IMR-90 (cell line): ENCODE measurements at regions not wholly inside any gene's neighbourhood (a gene's known extent, or its start where the extent isn't known, plus 50 kb on each side); places are given as distances from the start of the nearest gene placed in this dataset.

ENCODE experiments used
- ATAC-seq: fragments of 200-7000 bp; cut with Tn5 transposase; 2 replicates; pipeline ENCODE4 v1.9.1; 2020; ENCODE audit warnings: low read depth, mild to moderate bottlenecking, moderate library complexity
- BruUV-seq: library from RNA; stranded (reverse); fragments of 400-500 nt; replicated peaks from 2 replicates; lab custom pipeline; 2021; lab: Mats Ljungman, UMichigan
- CTCF ChIA-PET: fragments of 300-600 bp; formaldehyde crosslinking; extraction: SDS; loops from one replicate; lab custom pipeline; 2021; ENCODE audit warnings: antibody characterized with exemption; lab: Yijun Ruan, JAX
- POLR2A ChIA-PET: fragments of 300-600 bp; sonication (Branson Sonifier 250); formaldehyde crosslinking; loops from one replicate; lab custom pipeline; 2022; ENCODE audit warnings: antibody characterized with exemption; ENCODE audit not compliant: unreplicated experiment; lab: Charles Lee
- DNase-seq: peaks from one replicate; pipeline ENCODE4 v3.0.0; 2013
- H2AFZ ChIP-seq: replicated peaks from 2 replicates; pipeline ENCODE3; 2013; ENCODE audit warnings: low read length, mild to moderate bottlenecking; ENCODE audit not compliant: poor library complexity
- H2AK5ac ChIP-seq: 2 replicates; pipeline ENCODE4 v1.6.1; 2013; ENCODE audit warnings: low read depth, low read length, inconsistent platforms
- H2AK9ac ChIP-seq: replicated peaks from 2 replicates; pipeline ENCODE3; 2013; ENCODE audit warnings: mild to moderate bottlenecking, low read depth, low read length, moderate library complexity; ENCODE audit not compliant: poor library complexity
- H2BK120ac ChIP-seq: 2 replicates; pipeline ENCODE4 v1.6.1; 2013; ENCODE audit warnings: low read depth, low read length, inconsistent platforms
- H2BK15ac ChIP-seq: 3 replicates; pipeline ENCODE4 v1.6.1; 2013; ENCODE audit warnings: low read depth, low read length, inconsistent platforms
- H2BK20ac ChIP-seq: 2 replicates; pipeline ENCODE4 v1.6.1; 2013; ENCODE audit warnings: low read depth, mild to moderate bottlenecking, inconsistent platforms, low read length, moderate library complexity
- H2BK5ac ChIP-seq: 2 replicates; pipeline ENCODE4 v1.6.1; 2013; ENCODE audit warnings: mild to moderate bottlenecking, low read depth, low read length, inconsistent platforms; ENCODE audit not compliant: poor library complexity, severe bottlenecking
- H3K14ac ChIP-seq: replicated peaks from 2 replicates; pipeline ENCODE4 v1.6.1; 2013; ENCODE audit warnings: low read depth, low read length, inconsistent platforms
- H3K18ac ChIP-seq: 2 replicates; pipeline ENCODE4 v1.6.1; 2013; ENCODE audit warnings: low read depth, low read length, control low read depth
- H3K23ac ChIP-seq: 2 replicates; pipeline ENCODE4 v1.6.1; 2013; ENCODE audit warnings: low read depth, low read length, inconsistent platforms
- H3K27ac ChIP-seq: 2 replicates; pipeline ENCODE4 v1.5.1; 2013; ENCODE audit warnings: mild to moderate bottlenecking, control low read depth, low read length; ENCODE audit not compliant: insufficient read depth
- H3K27me3 ChIP-seq: 2 replicates; pipeline ENCODE4 v1.6.1; 2013; ENCODE audit warnings: low read length; ENCODE audit not compliant: control insufficient read depth, insufficient read depth
- H3K36me3 ChIP-seq: 2 replicates; pipeline ENCODE4 v1.6.1; 2013; ENCODE audit warnings: low read length, mixed read lengths; ENCODE audit not compliant: control insufficient read depth, insufficient read depth
- H3K4ac ChIP-seq: 2 replicates; pipeline ENCODE4 v1.6.1; 2013; ENCODE audit warnings: low read depth, low read length, inconsistent platforms
- H3K4me1 ChIP-seq: 2 replicates; pipeline ENCODE4 v1.6.1; 2013; ENCODE audit warnings: low read length, mixed read lengths; ENCODE audit not compliant: control insufficient read depth, insufficient read depth
- H3K4me2 ChIP-seq: 2 replicates; pipeline ENCODE4 v1.6.1; 2013; ENCODE audit warnings: low read depth, mild to moderate bottlenecking, control low read depth, low read length, moderate library complexity
- H3K4me3 ChIP-seq: 2 replicates; pipeline ENCODE4 v1.5.1; 2013; ENCODE audit warnings: low read depth, mild to moderate bottlenecking, control low read depth, low read length, moderate library complexity; ENCODE audit not compliant: insufficient read depth
- H3K56ac ChIP-seq: 2 replicates; pipeline ENCODE4 v1.6.1; 2013; ENCODE audit warnings: low read length, inconsistent platforms; ENCODE audit not compliant: insufficient read depth; ENCODE audit errors: extremely low read depth
- H3K79me1 ChIP-seq, 2 experiments: 2 replicates each; pipeline ENCODE4 v1.6.1; 2013; ENCODE audit warnings: low read length in 2 of 2, inconsistent platforms in 1 of 2, low read depth in 1 of 2
- H3K9ac ChIP-seq: 2 replicates; pipeline ENCODE4 v1.6.1; 2013; ENCODE audit warnings: low read depth, low read length, control low read depth
- H3K9me1 ChIP-seq: 2 replicates; pipeline ENCODE4 v1.6.1; 2013; ENCODE audit warnings: low read length, inconsistent platforms; ENCODE audit not compliant: insufficient read depth
- H3K9me3 ChIP-seq: 2 replicates; pipeline ENCODE4 v1.6.1; 2013; ENCODE audit warnings: low read length; ENCODE audit not compliant: control insufficient read depth, insufficient read depth
- H4K20me1 ChIP-seq: 2 replicates; pipeline ENCODE4 v1.6.1; 2013; ENCODE audit warnings: low read length, inconsistent platforms; ENCODE audit not compliant: insufficient read depth
- H4K5ac ChIP-seq: 2 replicates; pipeline ENCODE4 v1.6.1; 2013; ENCODE audit warnings: mild to moderate bottlenecking, low read depth, low read length, control low read depth
- H4K8ac ChIP-seq, 2 experiments: 2 replicates each; pipeline ENCODE4 v1.6.1; 2013; ENCODE audit warnings: low read depth in 2 of 2, low read length in 2 of 2, control low read depth in 1 of 2, inconsistent platforms in 1 of 2
- H4K91ac ChIP-seq: 2 replicates; pipeline ENCODE4 v1.6.1; 2013; ENCODE audit warnings: low read depth, low read length, inconsistent platforms; ENCODE audit not compliant: insufficient read depth
- BHLHE40 ChIP-seq: fragments of 150-350 bp; IDR thresholded peaks from 2 replicates; pipeline ENCODE4 v1.6.1; 2016; ENCODE audit warnings: mild to moderate bottlenecking, low read depth, low read length
- CEBPB ChIP-seq: IDR thresholded peaks from 2 replicates; pipeline ENCODE4 v1.6.1; 2012; ENCODE audit warnings: low read depth, low read length, improper control_type of control experiment
- CHD1 ChIP-seq: IDR thresholded peaks from 2 replicates; pipeline ENCODE4 v1.6.1; 2012; ENCODE audit warnings: low read depth, low read length, improper control_type of control experiment
- CTCF ChIP-seq: conservative IDR thresholded peaks from 2 replicates; pipeline ENCODE4 v1.5.1; 2012; ENCODE audit warnings: mild to moderate bottlenecking, low read depth, low read length, improper control_type of control experiment
- ELK1 ChIP-seq: fragments of 150-350 bp; IDR thresholded peaks from 2 replicates; pipeline ENCODE4 v1.6.1; 2016; ENCODE audit warnings: low read depth, mild to moderate bottlenecking, low read length, moderate library complexity, borderline replicate concordance
- FOS ChIP-seq: fragments of 150-350 bp; IDR thresholded peaks from 2 replicates; pipeline ENCODE4 v1.6.1; 2016; ENCODE audit warnings: low read depth, low read length
- MAFK ChIP-seq: IDR thresholded peaks from 2 replicates; pipeline ENCODE4 v1.6.1; 2012; ENCODE audit warnings: low read depth, low read length, improper control_type of control experiment
- MAZ ChIP-seq: IDR thresholded peaks from 2 replicates; pipeline ENCODE4 v1.6.1; 2012; ENCODE audit warnings: low read depth, mild to moderate bottlenecking, low read length, improper control_type of control experiment, moderate library complexity, borderline replicate concordance
- MXI1 ChIP-seq: IDR thresholded peaks from 2 replicates; pipeline ENCODE4 v1.6.1; 2012; ENCODE audit warnings: low read depth, mild to moderate bottlenecking, low read length, moderate library complexity, borderline replicate concordance
- NFE2L2 ChIP-seq: fragments of 150-350 bp; IDR thresholded peaks from 2 replicates; pipeline ENCODE4 v1.6.1; 2016; ENCODE audit warnings: low read depth, mild to moderate bottlenecking, low read length
- POLR2A ChIP-seq: IDR thresholded peaks from 2 replicates; pipeline ENCODE4 v1.6.1; 2012; ENCODE audit warnings: mild to moderate bottlenecking, low read depth, low read length
- RAD21 ChIP-seq: IDR thresholded peaks from 2 replicates; pipeline ENCODE4 v1.6.1; 2012; ENCODE audit warnings: low read length, improper control_type of control experiment
- RCOR1 ChIP-seq: IDR thresholded peaks from 2 replicates; pipeline ENCODE4 v1.6.1; 2012; ENCODE audit warnings: mild to moderate bottlenecking, low read length, improper control_type of control experiment; ENCODE audit not compliant: insufficient replicate concordance
- RFX5 ChIP-seq: IDR thresholded peaks from 2 replicates; pipeline ENCODE4 v1.8.0; 2012; ENCODE audit warnings: low read depth, mild to moderate bottlenecking, low read length, moderate library complexity
- SMC3 ChIP-seq: fragments of 150-350 bp; IDR thresholded peaks from 2 replicates; pipeline ENCODE4 v1.6.1; 2016; ENCODE audit warnings: low read depth, mild to moderate bottlenecking, antibody characterized with exemption, low read length, moderate library complexity
- USF2 ChIP-seq: fragments of 150-350 bp; IDR thresholded peaks from 2 replicates; pipeline ENCODE4 v1.6.1; 2017; ENCODE audit warnings: mild to moderate bottlenecking, antibody characterized with exemption, low read length, low read depth
- WGBS, 2 experiments: methylation state at CpG; one replicate each; pipeline versions ENCODE4 v1.1.5 to v1.1.7; 2013; ENCODE audit warnings: missing lambda C conversion rate in 2 of 2; ENCODE audit not compliant: insufficient read length in 1 of 2; ENCODE audit errors: extremely low coverage in 2 of 2; 5-methylcytosine and 5-hydroxymethylcytosine counted together
- dilution Hi-C: fragments of 300-500 bp; cut with HindIII; formaldehyde crosslinking; loops from one replicate; pipeline ENCODE4 v1.14.3; 2018; ENCODE audit warnings: low sequenced_read_pairs; ENCODE audit not compliant: unreplicated experiment
- in situ Hi-C: fragments of 300-500 bp; cut with MboI; formaldehyde crosslinking; loops from 3 replicates; pipeline ENCODE4 v1.14.3; 2019; ENCODE audit warnings: low sequenced_read_pairs, inconsistent platforms, mixed read lengths
- intact Hi-C: fragments of 100-400 bp; cut with micrococcal nuclease; formaldehyde crosslinking; loops from 2 replicates; pipeline ENCODE4 v1.10.0; 2022

GRCh38 chr20:55704458-55704857 lies 300.9 kb downstream of the CBLN4 start:
- TF ChIP-seq RFX5 = no peak
- TF ChIP-seq MAFK = no peak
- no peak for TF ChIP-seq SMC3
- no peak for TF ChIP-seq CEBPB
- TF ChIP-seq MAZ = no peak
- no peak for TF ChIP-seq RAD21
- TF ChIP-seq USF2 = no peak
- no peak for TF ChIP-seq RCOR1
- no peak for TF ChIP-seq MXI1
- no peak for TF ChIP-seq FOS
- no peak for TF ChIP-seq CTCF
- TF ChIP-seq POLR2A = no peak
- no peak for TF ChIP-seq BHLHE40
- no peak for TF ChIP-seq NFE2L2
- no peak for TF ChIP-seq ELK1
- no peak for TF ChIP-seq CHD1
- H2AK5ac ChIP-seq = no peak overlapping the region
- H4K8ac ChIP-seq = no peak overlapping the region
- H2AK9ac ChIP-seq = no peak overlapping the region
- ATAC-seq (no peak), DNase-seq (no peak)
- no peak overlapping the region for H2BK15ac ChIP-seq
- no peak overlapping the region for H4K5ac ChIP-seq
- H3K4me1 ChIP-seq = no peaks in the 10 kb centered on the region
- no peak overlapping the region for H3K14ac ChIP-seq
- no peak overlapping the region for H2BK5ac ChIP-seq
- dilution Hi-C loops (no loop called here), intact Hi-C loops (no loop called here), in situ Hi-C loops (no loop called here)
- H3K79me1 ChIP-seq = no peaks in the 10 kb centered on the region
- H3K23ac ChIP-seq = no peak overlapping the region
- POLR2A ChIA-PET = no interaction called here
- no peak overlapping the region for H3K56ac ChIP-seq
- no peaks in the 10 kb centered on the region for H3K36me3 ChIP-seq
- H2BK120ac ChIP-seq = no peak overlapping the region
- CTCF ChIA-PET = no interaction called here
- no peak overlapping the region for H3K18ac ChIP-seq
- peaks cover 11% of the 10 kb centered on the region for H3K9me3 ChIP-seq
- H4K91ac ChIP-seq = no peak overlapping the region
- no peak overlapping the region for H3K4ac ChIP-seq
- no peak overlapping the region for H3K4me2 ChIP-seq
- no peak overlapping the region for H2BK20ac ChIP-seq
- H4K20me1 ChIP-seq = no peaks in the 10 kb centered on the region
- H3K27ac ChIP-seq = no peak overlapping the region
- H3K9me1 ChIP-seq = no peaks in the 10 kb centered on the region
- H3K27me3 ChIP-seq = no peaks in the 10 kb centered on the region
- H2AFZ ChIP-seq = no peak overlapping the region
- no TSS peak for BruUV-seq
- H3K9ac ChIP-seq = no peak overlapping the region
- H3K4me3 ChIP-seq = no peak overlapping the region
- whole genome bisulfite sequencing, 2 experiments = no CpG with 5 or more reads among the region's 3 CpGs
